Stimulated activated CD4-positive, alpha-beta T cell treated with anti-CD3 and anti-CD28 coated beads, Interleukin-4, amount 100 ng/mL, for 1 hour (primary cell): ENCODE measurements at regions not wholly inside any gene's neighbourhood (a gene's known extent, or its start where the extent isn't known, plus 50 kb on each side); places are given as distances from the start of the nearest gene placed in this dataset.

Source experiments
- DNase-seq: peaks from one replicate; pipeline ENCODE4 v3.0.0-alpha.2; 2020

GRCh38 chr10:118175148-118175547 is 128.4 kb upstream of the RAB11FIP2 start:
- no peak for DNase-seq

GRCh38 chr10:118173296-118173695 is 126.6 kb upstream of the RAB11FIP2 start:
- no peak for DNase-seq

GRCh38 chr10:118171861-118172260 is 125.1 kb upstream of the RAB11FIP2 start:
- DNase-seq, result no peak

- no peak for DNase-seq
Observed at GRCh38 chr10:118167056-118167700, 120.4 kb upstream of the RAB11FIP2 start.

- no peak for DNase-seq
Observed at GRCh38 chr10:118163217-118163616, 116.5 kb upstream of the RAB11FIP2 start.

GRCh38 chr10:118161461-118162246 is 114.9 kb upstream of the RAB11FIP2 start:
- DNase-seq, result no peak

GRCh38 chr10:118153287-118153686 is 106.5 kb upstream of the RAB11FIP2 start:
- no peak for DNase-seq

- no peak for DNase-seq
Observed at GRCh38 chr10:118151461-118151860, 104.7 kb upstream of the RAB11FIP2 start.

- DNase-seq, result no peak
Observed at GRCh38 chr10:118148247-118148646, 101.5 kb upstream of the RAB11FIP2 start.

- DNase-seq, result no peak
Observed at GRCh38 chr10:118145256-118145655, 98.5 kb upstream of the RAB11FIP2 start.

- DNase-seq, result no peak
Observed at GRCh38 chr10:118141471-118141870, 94.7 kb upstream of the RAB11FIP2 start.

- no peak for DNase-seq
Observed at GRCh38 chr10:118139321-118139720, 92.6 kb upstream of the RAB11FIP2 start.

- DNase-seq, result no peak
Observed at GRCh38 chr10:118128675-118129074, 81.9 kb upstream of the RAB11FIP2 start.

GRCh38 chr10:118118716-118119115 is 72.0 kb upstream of the RAB11FIP2 start:
- DNase-seq, result no peak

GRCh38 chr10:118116715-118117449 is 70.1 kb upstream of the RAB11FIP2 start:
- no peak for DNase-seq

- DNase-seq, result no peak
Observed at GRCh38 chr10:118116362-118116714, 69.6 kb upstream of the RAB11FIP2 start.

GRCh38 chr10:118115701-118116100 is 69.0 kb upstream of the RAB11FIP2 start:
- DNase-seq, result no peak

- DNase-seq, result no peak
Observed at GRCh38 chr10:118114992-118115391, 68.3 kb upstream of the RAB11FIP2 start.

- DNase-seq, result no peak
Observed at GRCh38 chr10:118112543-118113125, 65.9 kb upstream of the RAB11FIP2 start.

- no peak for DNase-seq
Observed at GRCh38 chr10:118110750-118111149, 64.0 kb upstream of the RAB11FIP2 start.

- DNase-seq, result no peak
Observed at GRCh38 chr10:118108194-118109026, 61.7 kb upstream of the RAB11FIP2 start.

GRCh38 chr10:118107541-118107940 is 60.8 kb upstream of the RAB11FIP2 start:
- DNase-seq, result no peak

- no peak for DNase-seq
Observed at GRCh38 chr10:118107040-118107439, 60.3 kb upstream of the RAB11FIP2 start.
